HG03159 (cell line): ENCODE measurements at regions not wholly inside any gene's neighbourhood (a gene's known extent, or its start where the extent isn't known, plus 50 kb on each side); places are given as distances from the start of the nearest gene placed in this dataset.

Source experiments
- ATAC-seq: cut with Tn5 transposase; IDR thresholded peaks from one replicate; pipeline ENCODE4 v1.9.1; 2021; ENCODE audit warnings: mild to moderate bottlenecking, moderate library complexity; ENCODE audit not compliant: unreplicated experiment

DNA sequence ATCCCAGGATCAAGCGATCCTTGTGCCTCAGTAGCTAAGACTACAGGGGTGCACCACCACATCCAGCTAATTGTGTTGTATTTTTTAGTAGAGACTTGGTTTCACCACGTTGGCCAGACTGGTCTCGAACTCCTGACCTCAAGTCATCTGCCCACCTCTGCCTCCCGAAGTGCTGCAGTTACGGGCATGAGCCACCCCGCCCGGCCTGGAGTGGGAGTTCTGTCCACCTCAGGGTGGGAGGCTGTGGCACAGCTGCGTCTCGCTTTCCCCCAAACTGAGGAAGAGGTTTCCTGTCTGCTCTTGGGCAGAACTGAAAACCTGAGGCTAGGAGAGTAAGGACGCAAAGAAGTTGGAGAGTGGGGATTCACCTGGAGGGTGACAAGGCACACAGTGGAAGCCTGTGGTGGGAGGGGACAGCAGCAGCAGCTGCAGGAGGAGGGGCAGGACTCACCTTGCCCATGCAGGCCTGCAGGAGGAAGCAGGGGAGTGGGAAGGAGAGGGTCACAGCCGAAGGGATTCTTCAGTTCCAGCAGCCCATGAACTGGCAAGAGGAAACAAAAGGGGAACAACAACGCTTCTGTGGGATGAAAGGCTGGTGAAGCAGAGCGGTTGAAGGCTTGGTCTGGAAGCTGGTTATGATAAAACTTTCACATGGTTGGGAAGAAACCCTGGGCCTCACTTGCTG, 181.4 kb downstream of the GAS1 start:
- ATAC-seq = no peak

DNA sequence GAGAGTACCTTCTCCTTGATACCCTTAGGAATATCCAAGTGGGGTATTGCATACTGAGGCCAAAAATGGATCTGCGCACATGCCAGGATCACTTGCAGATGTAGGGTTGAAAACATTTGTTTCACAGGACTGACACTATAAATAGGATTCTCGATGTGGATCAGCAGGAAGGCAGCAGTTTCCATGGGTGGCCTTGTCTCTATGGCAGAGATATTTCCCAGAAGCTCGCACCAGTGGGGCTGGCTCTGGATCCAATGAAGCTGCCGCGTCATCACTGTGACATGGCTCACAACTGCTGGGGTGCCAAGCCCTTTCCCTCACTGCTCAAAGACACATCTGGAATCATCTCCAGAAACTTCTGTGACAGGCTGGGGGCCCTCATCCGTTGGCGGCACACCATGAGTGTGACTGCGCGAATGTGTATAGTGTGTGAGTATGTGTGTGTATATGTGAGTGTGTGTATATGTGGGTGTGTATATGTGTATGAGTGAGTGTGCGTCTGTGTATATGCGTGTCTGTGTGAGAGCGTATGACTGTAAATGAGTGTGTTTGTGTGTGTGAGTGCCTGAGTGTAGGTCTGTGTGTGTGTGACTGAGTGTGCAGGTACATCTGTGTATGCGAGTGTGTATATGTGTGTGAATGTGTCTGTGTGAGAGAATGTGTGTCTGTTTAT, 182.5 kb downstream of the GAS1 start:
- ATAC-seq = no peak

DNA sequence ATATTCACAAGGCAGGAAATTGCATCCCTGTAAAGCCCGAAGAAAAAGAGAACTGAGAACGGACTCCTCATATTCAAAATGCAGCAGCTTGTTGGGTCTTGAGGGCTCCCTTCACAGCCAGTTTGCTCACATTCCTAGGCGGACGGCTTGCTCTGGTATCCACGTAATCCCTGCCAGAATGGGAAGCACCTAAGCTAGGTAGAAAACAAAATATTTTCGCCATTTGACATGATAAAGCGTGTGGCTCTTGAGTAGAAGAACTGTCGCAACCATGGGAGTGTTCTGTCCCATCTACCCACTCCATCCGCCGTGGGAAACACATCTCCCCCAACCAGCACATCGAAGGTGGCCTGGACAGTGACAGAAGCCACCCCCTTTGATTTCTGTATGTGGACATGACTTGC, 183.1 kb downstream of the GAS1 start:
- ATAC-seq = no peak

DNA sequence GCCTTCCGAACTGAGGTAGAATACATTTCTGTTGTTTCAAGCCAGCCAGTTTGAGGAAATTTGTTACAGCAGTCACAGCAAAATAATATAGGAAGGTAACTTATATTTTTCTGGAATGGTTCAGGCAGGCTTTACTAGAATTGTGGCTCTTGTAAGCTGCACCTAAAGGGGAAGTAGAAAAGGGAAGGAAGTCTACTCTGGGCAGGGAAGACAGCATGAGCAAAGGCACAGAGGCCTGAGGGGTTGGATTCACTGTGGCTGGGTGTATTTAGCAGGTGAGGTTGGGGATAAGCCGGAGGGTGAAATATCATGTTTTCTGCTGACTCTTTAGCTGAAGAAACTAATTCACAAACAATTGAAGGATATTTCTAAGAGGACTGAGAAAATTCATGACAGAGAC, 183.5 kb downstream of the GAS1 start:
- ATAC-seq = no peak

DNA sequence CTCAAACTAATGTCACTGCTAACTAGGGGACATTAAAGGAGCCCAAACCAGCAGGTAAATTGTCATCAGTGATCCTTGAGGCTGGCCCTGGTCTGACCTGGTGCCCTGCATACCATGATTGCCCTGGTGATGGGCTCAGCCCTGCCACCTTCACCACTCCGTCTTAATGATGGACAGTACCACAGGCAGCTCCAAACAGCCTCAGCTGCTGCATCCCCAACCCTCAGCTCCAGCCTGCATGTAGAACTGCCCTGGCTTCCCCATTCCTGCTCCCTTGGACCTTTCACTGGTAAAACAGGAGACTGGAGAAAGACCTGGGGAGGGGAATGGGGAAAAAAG, 190.0 kb downstream of the GAS1 start:
- ATAC-seq = no peak

DNA sequence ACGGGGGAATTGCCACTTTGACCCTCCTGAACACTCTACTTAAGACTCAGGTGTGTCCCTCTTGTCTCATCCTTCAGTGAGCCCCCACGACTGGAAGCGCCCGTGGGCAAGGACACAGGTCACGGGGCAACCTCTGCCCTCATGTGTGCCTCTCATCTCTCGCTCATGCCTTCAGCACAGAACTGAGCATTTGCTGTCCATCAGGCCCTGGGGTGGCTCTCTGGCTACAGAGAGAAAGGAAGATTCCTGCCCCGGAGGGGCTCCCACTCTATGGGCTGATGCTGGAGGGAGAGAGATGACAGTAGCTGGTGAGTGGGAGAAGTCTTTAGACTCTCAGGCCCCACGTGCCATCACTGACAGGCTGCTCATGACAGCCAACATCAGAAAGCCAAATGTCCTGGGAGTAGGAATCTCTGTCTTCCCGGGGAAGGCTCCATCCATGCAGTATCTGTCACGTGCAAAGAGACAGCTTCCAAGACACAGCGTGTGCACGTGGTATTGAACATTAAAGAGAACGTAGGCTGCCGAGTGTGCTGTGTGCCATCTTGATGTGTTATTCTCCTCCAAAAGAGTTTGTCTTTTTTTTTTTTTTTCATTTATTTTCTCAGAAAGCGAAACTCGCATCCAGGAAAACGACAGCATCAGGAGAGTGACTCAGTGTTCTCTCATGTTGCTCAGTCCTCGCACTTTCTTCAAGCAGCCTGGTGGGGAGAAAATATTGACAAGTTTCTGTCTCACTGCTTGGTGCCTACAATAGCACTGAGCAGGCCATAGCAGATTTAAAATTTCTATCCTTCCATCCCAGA, 190.5 kb downstream of the GAS1 start:
- no peak for ATAC-seq

DNA sequence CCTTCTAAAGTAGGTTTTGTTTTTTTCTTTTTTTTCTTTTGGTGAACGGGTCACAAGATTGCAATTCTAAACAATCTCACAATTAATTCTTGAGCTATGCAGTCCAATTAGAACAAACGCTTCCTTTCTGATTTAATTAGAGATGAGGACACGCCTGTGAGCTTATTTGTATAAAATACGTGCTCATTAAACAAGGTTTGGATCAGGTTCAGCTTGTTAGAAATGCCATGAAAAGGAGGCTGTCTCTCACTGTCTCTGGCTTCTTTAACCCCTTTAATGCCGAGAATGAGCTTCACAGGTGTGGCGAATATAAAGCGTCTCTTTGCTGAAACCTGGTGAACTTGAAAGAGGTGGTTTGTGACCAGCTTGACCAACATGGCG, 191.8 kb downstream of the GAS1 start:
- ATAC-seq = no peak

DNA sequence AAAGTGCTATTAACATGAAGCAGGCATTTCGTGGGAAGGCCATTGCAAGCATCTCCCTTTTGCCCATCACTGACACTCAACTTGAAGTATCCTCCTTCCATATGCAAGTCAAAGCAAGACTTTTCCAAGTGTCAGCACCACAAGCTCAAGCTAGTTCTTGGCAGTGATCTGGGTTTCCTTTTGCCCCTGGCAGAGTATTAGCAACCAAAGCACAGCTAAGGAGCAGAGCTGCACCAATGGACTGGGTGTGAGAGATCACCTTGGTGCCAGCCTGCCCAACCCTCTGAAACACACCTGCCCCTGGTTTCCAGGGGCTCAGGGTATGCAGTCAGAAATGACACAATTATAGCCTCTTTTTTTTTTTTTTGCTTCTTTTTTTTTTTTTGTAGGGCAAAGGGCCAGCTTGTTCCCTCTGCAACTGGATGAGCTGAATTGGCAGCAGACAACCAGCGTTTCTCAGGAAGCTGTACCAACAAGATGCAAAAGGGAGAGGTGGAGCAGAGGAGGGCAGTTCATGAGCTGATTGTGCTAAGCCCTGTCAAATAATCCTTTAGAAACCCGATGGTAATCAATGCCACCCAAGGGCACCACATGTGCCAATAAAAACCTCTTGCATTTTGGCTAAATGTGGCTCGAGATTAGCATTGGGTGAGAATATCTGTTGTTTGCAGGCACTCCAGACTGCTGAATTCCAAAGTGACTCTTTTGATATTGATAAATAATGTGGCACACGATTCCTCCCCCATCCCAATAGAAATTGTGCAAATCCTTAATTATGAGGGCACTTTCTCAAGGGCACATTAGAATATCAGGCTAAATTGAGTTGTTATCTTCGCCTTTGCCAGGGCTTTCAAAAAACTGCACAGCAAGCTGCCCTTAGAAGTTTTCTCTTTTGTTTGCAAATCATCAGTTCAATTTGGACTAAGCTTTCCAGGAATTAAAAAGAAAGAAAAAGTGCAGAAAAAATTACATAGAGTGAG, 192.4 kb downstream of the GAS1 start:
- ATAC-seq = no peak

DNA sequence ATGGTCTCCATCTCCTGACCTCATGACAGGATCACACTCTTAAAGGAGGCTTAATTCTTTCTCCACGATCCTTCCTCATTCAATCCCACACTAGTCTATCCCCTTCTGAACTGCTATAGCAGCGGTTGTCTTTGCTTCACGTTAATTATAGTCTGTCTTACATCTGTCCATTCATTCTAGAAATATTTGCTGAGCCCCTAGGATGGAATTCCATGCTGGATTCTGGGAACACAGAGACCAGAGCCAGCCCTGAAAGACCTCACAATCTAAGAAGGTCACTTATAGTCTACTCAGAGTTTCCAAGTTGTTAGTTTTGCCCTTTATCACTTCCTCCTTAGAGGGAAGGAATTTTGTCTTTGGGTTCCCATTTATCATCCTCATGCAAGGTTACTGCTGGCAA, 193.5 kb downstream of the GAS1 start:
- ATAC-seq = no peak

DNA sequence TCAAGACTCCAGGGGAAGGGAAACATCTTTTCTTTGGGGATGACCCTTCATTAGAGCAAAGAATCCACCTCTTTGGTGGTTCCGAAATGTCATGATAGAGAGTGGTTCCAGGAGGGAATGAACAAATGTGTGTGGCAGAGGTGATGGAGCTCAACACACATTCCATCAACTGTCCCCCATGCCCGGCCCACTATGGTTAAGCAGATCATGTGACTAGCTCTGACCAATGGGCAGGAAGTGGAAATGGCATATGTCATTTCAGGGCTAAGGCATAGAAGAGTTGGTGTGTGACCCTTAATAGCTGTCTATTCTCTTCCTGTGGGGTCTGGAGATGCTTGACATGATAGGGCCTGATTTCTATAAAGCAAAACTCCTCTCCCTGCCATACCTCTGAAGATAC, 194.6 kb downstream of the GAS1 start:
- ATAC-seq = no peak

DNA sequence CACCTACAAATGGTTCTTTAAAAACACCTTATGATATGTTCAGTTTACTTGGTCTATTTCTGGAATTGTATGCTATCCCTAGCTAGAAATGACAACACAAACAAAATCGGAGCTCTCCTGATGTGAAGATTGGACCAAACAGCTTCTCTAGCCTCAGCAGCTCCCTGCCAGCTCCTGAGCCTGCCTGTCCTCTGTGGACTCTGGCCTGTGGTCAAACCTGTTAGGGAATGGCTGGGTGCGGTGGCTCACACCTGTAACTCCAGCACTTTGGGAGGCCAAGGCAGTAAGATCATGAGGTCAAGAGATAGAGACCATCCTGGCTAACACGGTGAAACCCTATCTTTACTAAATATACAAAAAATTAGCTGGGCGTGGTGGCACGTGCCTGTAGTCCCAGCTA, 195.3 kb downstream of the GAS1 start:
- no peak for ATAC-seq

DNA sequence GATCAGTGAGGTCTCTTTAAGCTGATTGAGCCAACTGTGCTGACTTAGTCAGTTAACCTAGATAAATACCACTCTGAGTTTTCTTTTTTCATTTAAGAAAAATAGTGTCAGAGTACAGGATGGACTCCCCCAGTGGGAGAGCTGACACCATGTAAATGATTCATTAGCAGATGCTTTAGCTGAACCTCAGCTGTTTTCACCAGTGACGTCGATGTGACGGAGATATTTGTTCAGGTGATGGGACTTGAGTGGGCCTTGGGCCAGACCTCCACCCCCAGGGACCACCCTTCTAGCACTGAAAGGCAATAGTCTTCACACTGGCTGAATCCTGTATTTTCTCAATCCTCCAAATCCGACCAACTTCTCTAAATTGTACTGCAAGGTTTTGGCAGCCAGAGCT, 196.1 kb downstream of the GAS1 start:
- ATAC-seq = no peak

DNA sequence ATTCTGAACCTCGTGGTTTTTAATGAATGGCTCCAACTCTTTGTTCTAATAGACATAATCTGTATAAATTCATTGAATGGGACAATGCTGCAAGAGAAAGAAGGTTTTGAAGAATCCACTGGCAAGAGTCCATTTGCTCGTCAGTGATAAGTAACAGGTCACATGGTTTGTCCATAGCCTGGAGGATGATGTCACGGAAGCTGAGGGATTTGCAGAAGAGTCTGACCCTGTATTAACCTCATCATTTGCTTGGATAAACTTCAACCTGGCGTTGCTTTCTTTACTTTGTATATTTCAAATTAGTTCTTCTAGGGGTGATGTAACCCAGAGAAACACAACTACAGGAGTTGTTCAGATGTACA, 197.4 kb downstream of the GAS1 start:
- ATAC-seq = no peak

DNA sequence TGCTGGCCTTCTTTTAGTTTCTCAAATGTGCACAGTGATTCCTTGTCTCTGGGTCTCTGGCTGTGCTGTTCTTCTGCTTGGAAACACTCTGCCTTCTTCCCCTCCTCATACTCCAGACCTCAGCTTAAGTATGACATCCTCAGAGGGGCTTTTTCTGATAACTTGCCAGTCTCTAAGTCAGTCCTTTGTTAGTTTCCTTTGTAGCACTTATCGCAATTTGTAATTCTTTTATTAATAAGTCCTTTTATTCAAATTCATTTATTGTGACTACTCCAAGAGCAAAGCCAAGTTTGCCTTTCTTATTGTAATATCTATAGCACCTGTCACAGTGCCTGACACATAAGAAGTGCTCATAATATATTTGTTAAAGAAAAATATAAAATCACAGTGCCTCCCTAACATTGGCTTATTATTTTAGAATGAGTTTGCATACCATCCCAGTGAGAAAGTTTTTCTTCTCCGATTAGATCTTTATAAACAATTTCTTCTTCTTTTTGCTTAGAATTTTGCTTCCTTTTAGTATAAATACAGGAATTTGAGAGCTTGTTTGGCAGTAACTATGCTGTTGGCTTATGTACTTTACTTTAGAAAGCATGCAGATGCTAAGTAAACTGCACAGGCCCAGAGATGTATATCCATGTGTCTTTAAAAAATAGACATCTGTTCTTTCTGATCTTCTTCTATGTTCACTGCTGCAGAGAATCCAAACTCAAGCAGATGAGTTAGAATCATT, 198.0 kb downstream of the GAS1 start:
- ATAC-seq = no peak

DNA sequence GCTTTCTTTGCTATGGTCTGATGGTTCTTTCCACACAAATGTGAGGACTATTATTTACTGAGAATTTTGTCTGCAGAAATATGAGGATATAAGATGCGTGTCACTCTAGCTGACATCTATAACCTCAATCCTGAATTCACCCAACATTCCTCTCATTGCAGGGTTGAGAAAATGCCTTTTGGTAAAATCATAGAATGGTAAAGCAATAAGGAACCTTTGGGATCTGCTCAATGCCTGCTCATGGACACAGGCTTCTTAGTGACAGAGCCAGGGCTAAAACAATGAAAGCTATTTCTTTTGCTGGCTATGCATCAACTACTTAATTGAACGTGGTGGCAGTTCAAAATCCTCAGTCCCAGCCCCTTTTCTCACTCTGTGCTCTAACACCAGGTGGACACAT, 199.6 kb downstream of the GAS1 start:
- no peak for ATAC-seq

DNA sequence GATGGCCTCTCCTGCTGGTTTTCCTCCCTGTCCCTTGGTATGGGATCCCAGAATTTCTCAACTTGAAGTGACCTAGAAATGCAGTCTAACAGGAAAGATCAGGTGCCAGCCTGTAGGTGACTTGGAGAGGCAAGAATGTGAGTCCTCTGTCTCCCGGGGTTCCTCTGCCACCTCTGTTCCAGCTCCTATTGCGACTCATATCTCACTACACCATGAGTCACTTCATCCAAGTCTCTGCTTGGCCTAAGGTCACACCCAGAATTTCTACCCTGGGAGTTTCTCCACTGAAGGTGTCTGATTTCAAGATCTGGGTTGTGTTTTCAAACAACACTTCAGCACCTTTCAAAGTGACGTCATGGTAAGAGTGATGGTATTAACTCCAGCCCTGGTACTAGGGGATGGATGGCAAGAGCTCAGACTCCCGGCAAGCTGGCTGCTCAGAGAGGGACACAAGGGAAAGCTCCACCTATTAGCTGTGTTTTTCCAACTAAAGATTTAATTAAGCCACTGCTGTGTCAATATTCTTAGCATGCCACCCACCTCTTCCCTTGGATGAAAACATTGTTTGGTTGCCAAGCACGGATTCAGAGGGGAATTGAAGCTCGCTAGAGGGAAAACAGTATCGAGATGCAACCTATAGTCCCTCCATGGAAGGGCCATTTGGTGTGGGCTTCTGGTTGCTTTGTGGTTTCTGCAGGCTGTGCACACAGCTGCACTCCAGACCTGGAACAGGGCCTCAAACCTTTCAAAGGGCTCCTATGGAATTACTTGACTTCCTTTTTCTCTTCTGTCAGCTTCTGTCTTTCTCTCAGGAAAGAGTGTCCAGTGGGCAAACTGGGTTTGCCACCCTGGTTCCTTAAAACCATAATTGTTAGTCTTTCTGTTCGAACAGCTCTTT, 205.7 kb downstream of the GAS1 start:
- ATAC-seq = no peak

DNA sequence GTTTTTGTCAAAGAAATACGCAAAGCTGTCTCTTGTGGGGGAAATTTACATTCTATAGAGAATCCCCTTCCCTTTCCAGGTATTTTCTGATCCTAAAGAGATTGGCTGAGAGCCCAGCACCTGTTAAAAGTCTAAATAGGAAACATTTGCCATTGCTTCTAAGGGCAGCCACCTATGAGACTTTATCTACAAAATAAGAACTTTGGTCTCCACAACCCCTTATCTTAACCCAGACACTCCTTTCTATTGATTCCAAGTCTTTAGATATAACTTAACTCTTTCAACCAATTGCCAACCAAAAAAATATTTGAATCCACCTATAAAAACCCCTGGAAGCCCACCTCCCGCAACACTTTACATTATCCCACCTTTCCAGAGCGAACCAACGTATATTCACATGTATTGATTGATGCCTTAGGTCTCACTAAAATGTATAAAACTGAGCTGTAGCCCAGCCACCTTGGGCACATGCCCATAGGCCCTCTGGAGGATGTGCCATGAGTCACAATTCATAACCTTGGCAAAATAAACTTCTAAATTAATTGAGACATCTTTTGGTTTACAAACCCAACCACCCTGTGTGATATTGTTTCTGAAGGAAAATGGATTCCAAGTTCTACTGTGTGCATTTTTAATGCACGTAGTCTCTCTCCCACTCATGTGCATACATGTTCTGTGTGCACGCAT, 211.4 kb downstream of the GAS1 start:
- ATAC-seq = no peak

DNA sequence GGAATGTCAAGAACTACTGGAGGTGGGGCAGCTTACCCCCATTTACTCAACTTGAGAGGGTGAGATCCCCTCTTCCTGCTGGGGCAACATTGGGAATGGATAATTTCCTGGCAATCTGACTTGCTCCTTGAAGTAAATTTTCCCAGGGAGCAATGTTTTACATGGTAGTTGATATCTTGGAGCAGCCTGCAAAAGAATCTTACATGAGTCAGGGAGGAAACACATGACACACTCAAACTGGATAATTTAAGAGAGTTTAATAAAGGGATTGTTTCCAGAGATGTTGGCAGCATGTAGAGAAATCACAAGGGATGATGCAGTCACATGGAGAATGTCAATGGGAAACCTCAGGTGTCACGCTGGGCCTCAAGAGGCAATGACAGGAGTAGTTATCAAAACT, 212.5 kb downstream of the GAS1 start:
- no peak for ATAC-seq

DNA sequence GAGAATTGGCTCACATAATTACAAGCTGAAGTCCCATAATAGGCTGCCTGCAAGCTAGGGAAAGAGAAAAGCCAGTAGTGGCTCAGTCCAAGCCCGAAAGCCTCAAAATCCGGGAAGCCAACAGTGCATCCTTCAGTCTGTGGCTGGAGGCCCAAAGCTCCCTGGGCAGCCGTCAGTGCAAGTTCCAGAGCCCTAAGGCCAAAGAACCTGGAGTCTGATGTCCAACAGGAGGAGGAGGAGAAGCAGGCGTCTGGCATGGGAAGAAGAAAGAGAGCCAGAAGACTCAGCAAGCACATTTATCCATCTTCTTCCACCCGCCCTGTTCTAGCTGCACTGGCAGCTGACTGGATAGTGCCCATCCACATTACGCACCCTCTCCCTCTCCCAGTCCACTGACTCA, 213.4 kb downstream of the GAS1 start:
- no peak for ATAC-seq
